GM13976 (cell line): ENCODE measurements at regions not wholly inside any gene's neighbourhood (a gene's known extent, or its start where the extent isn't known, plus 50 kb on each side); places are given as distances from the start of the nearest gene placed in this dataset.
"Not testable (repeated sequence)": the region's sequence is repeated elsewhere in the genome, so short reads cannot be mapped to it uniquely, and the experiment has no call there.

Source experiments
- DNase-seq: peaks from one replicate; pipeline ENCODE4 v3.0.0; 2012; ENCODE audit warnings: low spot score
- in situ Hi-C: fragments of 300-500 bp; cut with MboI; formaldehyde crosslinking; loops from one replicate; pipeline ENCODE4 v1.12.0; 2022; ENCODE audit warnings: low sequenced_read_pairs, mixed read lengths, inconsistent platforms; ENCODE audit not compliant: unreplicated experiment
- TF ChIP-seq, protein P1 (sequence below): IDR thresholded peaks from 2 replicates; pipeline ENCODE4 v1.5.1; 2012; ENCODE audit warnings: borderline replicate concordance, mild to moderate bottlenecking; ENCODE audit not compliant: insufficient read depth; ENCODE audit errors: extremely low read depth, missing control alignments, control extremely low read depth

DNA sequence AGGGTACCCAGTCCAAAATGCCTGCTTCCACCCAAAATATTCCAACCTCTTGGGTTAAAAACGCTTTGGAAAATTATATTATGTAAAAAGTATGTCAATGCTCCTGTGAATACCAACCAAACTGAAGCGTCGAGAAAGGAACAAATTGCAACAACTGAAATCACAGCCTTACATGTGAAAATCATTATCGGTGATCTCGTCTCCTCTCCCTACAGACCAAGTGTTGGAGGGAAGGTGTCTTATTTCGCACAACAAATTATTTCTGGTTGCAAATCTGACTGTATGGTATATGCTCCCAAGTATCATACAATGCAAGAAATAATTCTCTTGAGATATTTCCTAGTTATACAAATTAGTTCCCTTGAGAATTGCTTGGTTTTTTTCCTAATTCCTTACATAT is 89.3 kb upstream of the CDYL2 start:
- TF ChIP-seq, protein P1, sequence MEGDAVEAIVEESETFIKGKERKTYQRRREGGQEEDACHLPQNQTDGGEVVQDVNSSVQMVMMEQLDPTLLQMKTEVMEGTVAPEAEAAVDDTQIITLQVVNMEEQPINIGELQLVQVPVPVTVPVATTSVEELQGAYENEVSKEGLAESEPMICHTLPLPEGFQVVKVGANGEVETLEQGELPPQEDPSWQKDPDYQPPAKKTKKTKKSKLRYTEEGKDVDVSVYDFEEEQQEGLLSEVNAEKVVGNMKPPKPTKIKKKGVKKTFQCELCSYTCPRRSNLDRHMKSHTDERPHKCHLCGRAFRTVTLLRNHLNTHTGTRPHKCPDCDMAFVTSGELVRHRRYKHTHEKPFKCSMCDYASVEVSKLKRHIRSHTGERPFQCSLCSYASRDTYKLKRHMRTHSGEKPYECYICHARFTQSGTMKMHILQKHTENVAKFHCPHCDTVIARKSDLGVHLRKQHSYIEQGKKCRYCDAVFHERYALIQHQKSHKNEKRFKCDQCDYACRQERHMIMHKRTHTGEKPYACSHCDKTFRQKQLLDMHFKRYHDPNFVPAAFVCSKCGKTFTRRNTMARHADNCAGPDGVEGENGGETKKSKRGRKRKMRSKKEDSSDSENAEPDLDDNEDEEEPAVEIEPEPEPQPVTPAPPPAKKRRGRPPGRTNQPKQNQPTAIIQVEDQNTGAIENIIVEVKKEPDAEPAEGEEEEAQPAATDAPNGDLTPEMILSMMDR: no peak
- in situ Hi-C loops: no loop called here

DNA sequence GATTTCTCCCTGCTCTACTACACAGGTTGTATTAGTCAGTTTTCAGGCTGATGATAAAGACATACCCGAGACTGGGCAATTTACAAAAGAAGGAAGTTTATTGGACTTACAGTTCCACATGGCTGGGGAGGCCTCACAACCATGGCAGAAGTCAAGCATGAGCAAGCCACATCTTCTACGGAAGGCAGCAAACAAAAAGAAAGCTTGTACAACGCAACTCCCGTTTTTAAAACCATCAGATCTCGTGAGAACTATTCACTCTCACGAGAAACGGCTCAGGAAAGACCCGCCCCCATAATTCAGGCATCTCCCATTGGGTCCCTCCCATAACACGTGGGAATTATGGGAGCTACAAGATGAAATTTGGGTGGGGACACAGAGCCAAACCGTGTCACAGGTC is 88.0 kb upstream of the CDYL2 start:
- DNase-seq: not testable (repeated sequence)

More for the DNA sequence above, 89.3 kb upstream of the CDYL2 start:
- DNase-seq: no peak

DNA sequence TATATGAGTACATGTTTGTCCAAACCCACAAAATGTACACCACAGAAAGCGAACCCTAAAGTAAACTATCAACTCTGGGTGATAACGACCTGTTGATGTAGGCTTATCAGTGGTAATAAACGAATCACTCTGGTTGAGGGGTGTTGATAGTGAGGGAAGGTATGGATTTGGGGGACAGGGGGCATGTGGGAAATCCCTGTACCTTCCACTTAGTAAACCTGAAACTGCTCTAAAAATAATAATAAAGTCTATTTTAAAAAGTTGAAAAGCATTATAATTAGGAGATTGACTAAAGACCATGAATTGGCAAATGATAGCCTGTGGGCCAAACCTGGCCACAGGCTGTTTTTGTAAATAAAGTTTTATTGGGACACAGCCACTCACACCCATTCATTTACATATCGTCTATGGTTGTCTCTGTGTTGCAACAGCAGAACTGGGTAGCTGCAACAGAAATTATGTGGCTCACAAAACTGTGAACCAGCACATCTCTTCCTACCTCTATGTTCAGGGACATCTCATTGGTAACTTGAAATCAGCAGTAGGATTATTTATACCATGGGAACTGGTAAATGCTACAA is 85.5 kb upstream of the CDYL2 start:
- in situ Hi-C loops: no loop called here
- no peak for DNase-seq
- TF ChIP-seq, protein P1: no peak

More for the DNA sequence above, 88.0 kb upstream of the CDYL2 start:
- in situ Hi-C loops: not testable (repeated sequence)

DNA sequence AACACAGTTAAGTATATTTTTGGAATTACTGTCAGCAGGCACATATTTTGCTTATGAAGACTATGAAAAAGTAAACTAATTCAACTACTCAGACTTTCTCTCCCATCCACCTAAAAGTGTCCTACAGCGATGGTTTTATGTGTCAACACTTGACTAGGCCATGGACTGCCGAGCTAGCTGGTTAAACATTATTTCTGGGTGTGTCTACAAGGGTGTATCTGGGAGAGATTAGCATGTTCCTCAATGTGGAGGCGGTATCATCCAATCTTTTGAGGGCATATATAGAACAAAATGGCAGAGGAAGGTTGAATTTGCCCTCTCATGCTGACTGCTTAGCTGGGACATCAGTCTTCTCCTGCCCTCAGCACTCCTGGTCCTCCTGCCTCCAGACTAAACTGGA is 82.7 kb upstream of the CDYL2 start:
- TF ChIP-seq, protein P1: no peak
- in situ Hi-C loops: no loop called here
- no peak for DNase-seq

DNA sequence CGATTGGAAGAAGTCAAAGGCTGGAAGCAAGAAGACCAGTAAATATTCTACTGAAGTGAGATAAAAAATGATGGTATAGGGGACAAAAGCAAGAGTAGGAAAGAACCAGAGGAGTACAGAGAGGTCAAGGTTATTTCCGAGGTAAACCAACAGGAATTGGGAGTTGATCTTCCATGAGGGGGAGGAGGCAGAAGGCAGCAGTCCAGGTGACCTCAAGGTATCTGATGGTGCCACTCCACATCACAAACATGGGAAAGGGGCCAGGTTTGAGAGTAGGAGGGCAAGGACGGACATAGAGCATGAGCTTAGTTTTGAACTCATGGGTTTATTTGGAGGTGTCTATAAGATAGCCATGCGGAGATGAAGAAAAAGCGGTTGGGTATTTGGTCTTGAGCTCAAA is 79.4 kb upstream of the CDYL2 start:
- in situ Hi-C loops: no loop called here
- DNase-seq: no peak
- TF ChIP-seq, protein P1: no peak

DNA sequence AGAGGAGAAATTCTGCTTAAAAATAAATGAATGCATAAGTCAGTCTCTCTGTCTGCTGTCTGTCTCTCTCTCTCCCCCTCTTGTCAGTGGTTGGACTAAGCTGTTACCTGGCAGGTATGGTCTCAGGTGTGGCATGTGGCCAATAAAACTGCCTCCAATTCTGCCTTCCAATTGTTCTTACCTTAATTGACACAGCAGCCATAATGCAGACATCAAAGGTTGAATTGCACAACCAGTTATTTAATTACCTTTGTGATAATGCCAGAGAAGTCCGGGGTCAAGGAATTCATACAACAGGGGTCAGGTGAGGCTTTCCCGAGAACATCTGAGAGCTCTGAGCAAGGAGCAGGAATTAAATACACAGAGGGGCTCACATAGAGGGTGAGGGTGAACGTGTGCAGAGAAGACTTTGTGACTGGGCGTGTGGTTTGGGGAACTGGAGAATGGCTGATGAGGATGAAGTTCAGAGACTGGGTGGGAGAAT is 78.8 kb upstream of the CDYL2 start:
- DNase-seq: no peak
- in situ Hi-C loops: no loop called here
- TF ChIP-seq, protein P1: no peak

DNA sequence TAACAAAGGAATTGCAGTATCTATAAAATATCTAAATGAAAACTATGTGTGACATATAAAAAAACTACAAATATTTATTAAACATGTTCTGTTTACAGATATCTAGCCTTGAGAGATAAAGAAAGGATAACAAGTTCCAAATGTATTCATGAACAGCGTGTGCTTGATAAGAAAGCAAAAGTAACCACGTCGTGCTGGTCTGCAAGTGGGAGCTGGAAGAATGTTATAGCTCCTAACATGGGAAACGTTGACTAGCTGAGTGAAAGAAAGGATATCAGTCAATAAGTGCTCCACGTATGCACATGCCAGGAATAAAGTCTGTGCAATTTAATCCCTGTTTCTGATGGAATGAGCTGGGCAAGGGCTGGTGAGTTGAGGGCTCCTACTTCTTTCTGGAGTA is 71.2 kb upstream of the CDYL2 start:
- DNase-seq: no peak
- TF ChIP-seq, protein P1: no peak
- in situ Hi-C loops: no loop called here
